T-helper 2 cell treated with Interferon-gamma antibody and Interleukin-4, amounts not matched to agents 100 ng/mL and 5 ng/mL, for 36 hours (primary cell): ENCODE measurements at regions not wholly inside any gene's neighbourhood (a gene's known extent, or its start where the extent isn't known, plus 50 kb on each side); places are given as distances from the start of the nearest gene placed in this dataset.

Experiments used
- intact Hi-C: fragments of 100-400 bp; cut with micrococcal nuclease; formaldehyde crosslinking; loops from one replicate; pipeline ENCODE4 v1.15.1; 2023

DNA sequence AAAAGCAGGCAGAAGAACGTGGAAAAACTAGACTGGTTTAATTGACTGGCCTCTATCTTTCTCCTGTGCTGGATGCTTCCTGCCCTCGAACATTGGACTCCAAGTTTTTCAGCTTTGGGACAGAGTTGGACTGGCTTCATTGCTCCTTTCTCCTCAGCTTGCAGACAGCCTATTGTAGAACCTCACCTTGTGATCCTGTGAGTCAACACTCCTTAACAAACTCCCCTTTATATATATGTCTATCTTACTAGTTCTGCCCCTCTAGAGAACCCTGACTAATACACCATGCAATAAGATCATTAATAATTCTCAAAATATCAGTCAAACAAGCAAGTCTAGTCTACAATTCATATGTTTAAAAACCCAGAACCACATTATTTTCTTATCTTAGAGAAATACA lies 662.4 kb downstream of the TBC1D4 start:
- intact Hi-C loops, result no loop called here

DNA sequence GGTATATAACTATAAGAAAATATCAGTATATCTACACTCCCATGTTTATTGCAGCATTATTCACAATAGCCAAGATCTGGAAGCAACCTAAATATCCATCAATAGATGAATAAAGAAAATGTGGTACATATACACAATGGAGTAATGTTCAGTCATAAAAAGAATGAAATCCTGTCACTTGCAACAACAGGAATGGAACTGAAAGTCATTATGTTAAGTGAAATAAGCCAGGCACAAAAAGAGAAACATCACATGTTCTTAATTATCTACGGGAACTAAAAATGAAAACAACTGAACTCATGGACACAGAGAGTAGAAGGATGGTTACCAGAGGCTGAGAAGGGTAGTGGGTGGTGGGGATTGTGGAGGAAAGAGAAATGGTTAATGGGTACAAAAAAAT lies 665.2 kb downstream of the TBC1D4 start:
- intact Hi-C loops, result no loop called here

DNA sequence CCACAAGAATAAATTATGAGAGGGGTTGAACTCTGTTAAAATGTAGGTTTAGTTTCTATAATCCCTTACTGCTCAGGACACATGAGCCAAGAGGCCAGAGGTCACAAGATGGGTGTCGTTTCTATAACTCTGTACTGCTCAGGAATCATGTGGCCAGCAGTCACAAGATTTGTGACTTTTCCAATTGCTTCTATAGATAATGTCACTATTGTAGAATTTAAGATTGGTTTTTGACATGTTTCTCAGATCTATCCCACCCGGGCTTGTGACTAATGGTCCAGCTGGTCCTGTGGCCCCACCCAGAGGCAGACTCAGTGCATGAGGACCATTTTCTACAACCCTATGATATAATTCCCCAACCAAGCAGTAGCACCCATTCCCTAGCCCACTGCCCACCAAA lies 662.0 kb upstream of the KLF12 start:
- intact Hi-C loops, result no loop called here

DNA sequence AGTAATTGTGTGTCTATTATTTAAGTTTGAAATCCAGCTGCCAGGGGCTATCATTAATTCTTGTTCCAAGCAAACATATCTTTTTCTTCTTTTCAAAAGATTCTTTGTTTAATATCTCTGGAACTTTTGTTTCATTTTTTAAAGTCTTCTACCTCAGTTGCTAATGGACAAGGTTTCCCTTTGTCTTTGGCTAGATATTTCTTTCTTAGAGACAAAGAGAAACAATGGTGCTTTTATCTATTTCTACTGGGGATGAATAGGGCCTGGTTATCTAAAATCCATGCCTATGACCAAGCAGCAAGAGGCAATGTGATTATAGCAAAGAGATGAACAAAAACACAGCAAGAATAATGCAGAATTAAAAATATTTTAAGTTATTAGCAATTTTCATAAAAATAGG lies 661.3 kb upstream of the KLF12 start:
- intact Hi-C loops, result no loop called here

DNA sequence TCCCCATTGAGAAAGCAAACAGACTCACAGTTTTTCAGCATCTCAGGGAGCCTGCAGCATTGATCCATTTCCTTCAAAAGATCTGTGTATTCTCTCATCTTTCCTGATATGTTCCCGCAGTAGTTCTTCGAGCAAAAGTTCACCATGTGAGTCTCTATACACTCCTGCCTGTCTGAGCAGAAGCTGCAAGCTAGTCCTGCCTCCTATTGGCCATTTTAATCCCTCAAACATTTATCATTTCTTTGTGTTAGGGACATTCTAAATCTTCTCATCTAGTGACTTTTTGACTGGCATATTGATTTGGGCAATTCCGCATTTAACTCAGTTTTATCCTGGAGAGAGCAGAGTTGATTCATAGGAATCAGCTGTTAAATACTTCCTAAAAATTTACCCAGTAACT lies 660.4 kb upstream of the KLF12 start:
- intact Hi-C loops, result no loop called here

DNA sequence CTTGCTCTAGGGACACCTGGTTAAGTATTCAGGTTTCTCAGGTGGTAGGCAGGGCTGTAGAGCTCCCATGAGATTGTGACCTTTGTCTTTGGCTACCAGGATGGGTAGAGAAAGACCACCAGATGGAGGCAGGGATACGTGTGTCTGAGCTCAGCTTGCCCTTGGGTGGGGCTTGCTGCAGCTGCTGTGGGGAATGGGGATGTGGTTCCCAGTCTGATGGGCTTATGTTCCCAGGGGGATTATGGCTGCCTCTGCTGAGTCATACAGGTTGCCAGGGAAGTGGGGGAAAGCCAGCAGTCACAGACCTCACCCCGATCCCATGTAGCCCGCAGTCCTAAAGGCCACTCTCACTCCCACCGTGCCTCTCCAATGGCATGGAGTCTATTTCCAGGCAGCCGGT lies 659.9 kb upstream of the KLF12 start:
- intact Hi-C loops, result no loop called here

DNA sequence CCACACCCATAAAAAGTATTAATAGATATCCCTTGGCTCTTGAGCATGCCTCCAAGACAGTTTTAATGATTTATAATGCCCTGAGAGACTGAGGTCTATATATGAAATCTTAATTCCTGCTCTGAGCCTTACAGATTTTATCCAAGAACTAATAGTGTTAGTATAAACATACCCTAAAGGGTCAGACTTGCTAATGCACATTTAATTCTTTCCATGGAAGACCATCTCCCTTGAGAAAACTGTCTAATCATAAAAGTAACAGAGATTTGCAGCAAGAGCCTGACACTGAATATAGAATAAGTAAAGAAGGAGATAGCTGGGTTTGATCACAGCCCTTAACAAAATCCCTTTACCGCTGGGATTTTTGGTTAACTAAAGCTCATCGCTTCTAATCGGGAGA lies 650.8 kb upstream of the KLF12 start:
- intact Hi-C loops, result no loop called here

DNA sequence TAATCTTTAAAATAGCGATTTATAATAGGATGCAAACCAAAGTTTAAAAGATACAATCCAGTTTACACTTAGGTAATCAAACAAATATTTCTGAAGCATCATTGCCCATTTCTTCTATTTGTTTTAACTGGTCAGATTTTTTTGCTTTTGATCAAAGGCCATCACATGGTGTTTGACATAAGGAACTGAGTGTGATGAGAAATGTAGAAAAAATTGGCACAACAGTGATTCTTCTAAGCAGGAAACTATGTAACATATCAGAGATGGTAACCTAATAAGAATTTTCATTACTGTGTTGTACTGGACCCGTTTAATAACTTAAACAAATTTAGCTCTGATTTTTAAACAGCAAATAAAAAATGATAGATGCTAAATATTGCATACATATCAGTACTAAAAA lies 644.7 kb upstream of the KLF12 start:
- intact Hi-C loops, result no loop called here

DNA sequence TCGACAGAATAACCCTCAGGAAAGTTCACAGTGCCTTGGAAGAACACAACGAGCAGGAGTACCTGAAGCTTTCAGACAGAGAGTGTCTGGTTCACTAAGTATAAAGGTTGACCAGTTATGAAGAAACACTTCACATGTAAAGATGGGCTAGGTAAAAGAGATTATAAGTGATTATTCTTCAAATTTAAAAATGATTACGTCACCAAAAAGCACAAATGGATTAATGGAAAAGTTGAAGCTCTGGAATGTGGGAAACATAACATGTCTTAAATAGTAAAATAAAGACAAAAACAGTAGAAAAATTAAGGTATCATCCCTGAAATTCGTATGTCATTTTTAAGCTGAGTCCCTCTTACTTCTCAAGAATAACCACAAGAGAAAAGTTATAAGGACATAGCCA lies 643.9 kb upstream of the KLF12 start:
- intact Hi-C loops, result no loop called here

DNA sequence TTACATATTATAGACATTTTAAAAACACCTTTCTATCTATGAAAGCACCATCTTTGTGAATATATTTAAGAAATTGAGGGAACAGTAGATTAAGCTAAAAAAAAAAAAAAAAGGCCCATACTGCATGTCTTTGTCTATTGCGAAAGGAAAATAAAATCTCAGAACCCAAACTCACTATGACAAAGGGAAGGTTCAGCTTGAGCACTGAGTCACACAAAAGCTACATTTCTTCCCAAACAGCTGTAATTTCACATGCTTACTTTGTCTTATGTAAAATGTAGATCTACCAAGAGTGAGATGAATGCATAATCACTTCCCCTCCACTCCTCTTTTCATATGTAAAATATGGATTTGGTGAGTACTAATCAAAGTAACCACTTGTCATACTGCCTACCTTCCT lies 640.1 kb upstream of the KLF12 start:
- intact Hi-C loops, result no loop called here

DNA sequence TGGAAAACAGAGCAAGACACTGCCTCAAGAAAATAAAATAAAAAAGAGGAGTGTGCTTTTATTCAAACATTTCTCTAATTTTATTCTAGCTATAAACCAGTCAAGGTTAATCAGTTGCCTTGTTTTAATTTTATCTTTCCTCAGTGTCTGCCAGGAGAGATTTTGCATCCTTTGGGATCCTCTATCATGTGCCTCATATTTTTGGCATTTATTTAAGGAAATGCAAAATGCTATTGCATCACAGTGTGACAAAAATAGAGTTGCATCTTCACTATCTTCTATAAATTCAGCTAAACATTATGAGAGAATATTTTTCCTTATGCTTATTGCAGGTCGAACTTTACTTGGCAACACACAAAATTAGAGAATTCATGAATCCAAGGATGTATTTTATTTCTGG lies 639.0 kb upstream of the KLF12 start:
- intact Hi-C loops, result no loop called here

DNA sequence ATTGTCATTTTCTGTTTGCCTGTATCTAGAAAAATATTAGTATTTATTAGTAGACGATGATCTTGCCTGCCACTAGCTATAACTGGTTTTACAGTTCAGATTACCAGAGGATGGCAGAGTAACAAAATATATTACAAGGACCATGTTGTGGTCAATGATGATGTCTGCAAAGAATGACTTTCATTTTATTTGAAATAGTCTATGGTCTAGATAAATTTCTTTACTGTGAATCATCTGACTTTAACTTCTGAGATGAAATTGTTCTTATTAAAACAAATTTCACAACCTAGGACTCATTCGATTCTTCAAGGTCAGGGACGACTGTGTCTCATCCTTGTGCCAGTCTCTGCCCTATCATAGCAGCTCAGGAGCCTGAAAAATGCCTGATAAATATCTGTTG lies 637.8 kb upstream of the KLF12 start:
- intact Hi-C loops, result no loop called here

DNA sequence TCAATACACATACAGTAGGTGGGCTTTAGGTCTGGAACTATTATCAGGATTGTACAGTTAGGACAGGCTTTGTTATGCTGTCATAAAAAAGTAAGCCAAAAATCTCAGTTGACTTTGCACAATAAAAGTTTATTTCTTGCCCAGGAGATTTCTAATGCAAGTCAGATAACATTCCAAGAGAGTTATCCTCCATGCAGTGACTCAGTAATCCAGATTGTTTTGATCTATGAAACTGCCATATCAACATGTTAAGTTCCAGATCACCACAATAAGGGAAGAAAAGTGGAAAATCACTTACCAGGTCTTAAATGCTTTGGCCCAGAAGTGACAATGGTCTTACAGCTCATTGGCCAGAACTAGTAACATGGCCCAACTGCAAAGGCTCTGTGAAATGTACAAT lies 636.2 kb upstream of the KLF12 start:
- intact Hi-C loops, result no loop called here

DNA sequence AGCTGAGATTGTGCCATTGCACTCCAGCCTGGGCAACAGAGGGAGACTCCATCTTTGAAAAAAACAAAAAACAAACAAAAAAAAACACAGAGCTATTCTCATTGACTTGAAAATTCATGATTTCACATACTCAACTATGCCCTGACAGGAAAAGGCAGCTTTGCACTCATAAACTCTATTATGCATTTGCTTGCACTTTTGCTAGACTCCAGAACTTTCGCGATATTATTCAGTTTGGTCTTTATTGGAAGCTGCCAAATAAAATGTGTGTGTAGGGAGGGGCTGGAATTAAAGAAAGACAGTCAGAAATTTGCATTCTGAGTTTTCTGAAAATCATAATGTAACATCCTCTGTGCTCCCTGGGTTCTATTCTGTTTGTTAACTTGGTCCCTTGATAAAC lies 635.1 kb upstream of the KLF12 start:
- intact Hi-C loops, result no loop called here

DNA sequence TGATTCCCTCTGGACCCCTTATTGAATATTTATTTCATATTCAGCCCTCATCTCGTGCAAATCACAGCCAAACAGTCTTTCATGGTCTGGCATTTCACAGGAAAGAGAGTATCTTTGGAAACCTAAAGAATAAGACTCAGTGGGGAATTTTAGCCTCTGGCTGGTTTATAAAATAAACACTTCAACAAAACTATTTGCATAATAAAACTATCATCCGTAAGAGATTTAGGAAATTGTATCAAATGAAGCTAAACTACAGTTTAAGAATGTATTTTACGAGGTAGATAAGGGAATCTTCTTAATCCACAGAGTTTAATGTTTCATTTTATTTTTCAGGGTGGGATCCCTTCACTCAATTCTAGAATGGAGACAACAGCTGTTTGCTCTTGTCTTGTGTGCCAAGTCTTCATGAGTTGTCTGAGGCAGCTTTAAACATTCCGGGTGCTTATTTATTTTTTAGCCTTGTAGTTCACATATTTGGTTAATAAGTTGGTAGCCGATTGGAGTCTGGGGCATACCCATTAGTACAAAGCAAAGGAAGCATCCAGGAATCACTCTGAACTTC lies 634.4 kb upstream of the KLF12 start:
- intact Hi-C loops, result no loop called here

DNA sequence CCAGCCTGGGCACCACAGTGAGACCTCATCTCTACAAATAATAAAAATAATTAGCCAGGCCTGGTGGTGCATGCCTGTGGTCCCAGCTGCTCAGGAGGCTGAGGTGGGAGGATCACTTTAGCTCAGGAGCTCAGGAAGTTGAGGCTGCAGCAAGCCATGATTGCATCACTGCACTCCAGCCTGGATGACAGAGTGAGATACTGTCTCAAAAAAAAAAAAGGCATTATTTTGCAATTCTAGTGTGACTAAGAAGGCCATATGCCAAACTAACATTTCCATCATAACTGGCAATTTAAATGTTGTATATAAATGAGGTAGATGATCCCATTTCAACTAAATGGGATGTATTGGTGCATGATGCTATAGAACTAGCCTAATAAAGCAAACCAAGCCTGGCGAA lies 632.8 kb upstream of the KLF12 start:
- intact Hi-C loops, result no loop called here

DNA sequence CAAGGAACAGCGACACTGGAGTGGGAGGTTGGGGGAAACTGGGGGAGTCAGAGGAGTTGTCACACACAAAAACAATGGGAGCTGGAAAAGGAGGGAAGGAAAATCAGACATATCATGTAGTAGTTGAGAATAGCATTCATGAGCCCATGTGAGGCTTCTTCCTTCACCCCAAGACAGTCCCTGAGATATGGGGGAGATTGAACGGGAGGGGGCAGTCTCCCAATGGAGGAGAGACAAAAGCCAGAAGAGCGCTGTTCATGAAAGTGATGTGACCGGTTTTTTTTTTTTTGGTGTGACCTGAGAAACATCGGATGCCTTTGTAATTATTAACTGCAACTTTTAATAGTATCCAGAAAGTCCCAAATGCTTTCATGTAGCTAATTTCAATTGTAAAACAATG lies 631.8 kb upstream of the KLF12 start:
- intact Hi-C loops, result no loop called here

DNA sequence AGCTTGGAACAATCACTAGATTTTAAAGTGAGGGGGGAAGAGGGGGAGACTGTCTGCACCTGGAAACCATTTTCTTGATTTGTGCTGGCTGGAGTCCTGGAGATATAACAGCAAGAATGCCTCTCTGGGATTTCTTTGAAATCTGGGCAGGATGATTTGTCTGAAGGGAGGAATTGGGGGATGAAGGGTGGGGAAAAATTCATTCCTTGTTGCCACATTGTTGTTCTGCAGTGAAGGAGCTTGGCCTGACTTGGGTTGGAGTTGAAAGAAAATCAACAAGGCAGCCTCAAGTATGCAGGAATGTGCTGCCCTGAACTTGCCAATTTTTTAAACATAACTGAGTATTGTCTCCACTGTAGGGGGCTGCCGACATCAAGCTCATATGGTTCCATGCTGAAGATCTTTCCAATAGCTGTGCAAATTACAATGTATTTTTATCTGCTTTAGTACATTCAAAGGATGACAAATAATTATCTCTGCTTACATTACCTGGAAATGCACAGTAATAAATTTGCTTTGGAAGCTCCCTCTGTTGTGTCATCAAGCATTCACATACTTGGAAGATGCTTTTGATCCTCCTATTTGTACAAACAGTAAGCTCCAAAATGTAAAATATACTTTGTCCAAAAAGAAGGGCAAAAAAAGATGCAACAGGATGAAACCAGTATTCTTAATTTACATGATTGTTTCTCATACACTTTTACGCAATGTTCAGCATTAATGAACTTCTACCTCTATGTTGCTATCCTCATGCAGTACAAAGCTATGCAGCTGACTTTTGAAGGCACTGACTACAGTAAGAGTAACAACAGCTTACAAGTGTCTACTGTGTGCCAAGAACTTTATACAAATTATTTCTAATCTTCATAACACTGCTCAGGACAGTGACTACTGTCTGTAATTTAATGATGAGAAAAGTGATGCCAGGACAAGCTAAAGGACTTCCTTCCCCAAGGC lies 627.9 kb upstream of the KLF12 start:
- intact Hi-C loops, result no loop called here

DNA sequence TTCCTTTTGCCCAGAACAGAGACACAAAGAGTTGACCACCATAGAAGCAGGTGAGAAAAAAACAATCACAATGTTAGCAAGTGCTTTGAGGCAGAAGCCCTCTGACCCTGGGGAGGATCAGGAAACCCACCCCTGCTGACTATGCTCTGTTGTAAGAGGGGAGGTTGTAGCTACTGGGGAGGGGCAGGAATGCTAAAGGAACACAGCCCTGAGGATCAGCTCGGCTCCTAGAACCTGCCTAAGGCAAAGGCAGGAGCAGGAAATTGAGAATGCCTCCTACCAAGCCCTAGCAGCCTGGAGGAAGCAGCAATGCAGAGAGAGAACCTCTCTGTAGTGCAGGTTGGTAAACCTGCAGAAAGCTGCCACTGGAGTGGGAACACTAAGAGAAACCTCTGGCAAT lies 624.0 kb upstream of the KLF12 start:
- intact Hi-C loops, result no loop called here

DNA sequence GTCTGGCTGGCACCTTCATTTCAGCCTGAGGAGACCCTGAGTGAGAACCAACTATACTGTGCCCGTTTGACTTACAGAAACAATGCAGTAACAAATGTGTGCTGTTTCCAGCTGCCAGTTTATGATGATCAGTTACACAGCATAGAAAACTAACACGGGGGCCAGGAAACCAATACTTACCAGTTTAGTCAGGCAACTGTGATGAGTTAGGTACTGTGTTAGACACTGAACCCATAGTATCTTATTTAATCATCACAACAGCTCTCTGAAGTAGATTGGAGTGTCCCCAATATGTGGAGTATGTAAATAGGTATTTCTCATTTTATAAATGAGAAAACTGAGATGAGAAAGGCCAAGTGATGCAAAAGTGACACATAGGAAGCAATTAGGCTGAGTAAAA lies 620.9 kb upstream of the KLF12 start:
- intact Hi-C loops, result no loop called here

DNA sequence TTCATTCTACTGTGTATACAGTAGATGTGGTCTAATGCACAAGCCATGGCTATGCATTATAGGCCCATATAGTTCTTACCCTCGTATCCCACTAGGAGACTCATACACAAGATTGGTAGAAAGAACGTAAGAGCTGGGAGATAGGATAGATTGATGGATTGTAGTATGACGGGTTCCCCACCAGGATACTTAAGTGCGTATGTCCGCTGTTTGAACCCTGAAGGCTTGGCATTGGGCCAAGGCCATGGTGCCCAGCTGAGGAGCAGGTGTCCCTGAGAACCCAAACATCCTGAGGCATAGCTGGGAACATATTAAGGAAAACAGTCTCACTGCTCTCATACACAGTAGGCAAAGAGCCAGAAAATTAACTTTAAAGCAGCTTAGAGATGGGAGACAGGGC lies 617.5 kb upstream of the KLF12 start:
- intact Hi-C loops, result no loop called here

DNA sequence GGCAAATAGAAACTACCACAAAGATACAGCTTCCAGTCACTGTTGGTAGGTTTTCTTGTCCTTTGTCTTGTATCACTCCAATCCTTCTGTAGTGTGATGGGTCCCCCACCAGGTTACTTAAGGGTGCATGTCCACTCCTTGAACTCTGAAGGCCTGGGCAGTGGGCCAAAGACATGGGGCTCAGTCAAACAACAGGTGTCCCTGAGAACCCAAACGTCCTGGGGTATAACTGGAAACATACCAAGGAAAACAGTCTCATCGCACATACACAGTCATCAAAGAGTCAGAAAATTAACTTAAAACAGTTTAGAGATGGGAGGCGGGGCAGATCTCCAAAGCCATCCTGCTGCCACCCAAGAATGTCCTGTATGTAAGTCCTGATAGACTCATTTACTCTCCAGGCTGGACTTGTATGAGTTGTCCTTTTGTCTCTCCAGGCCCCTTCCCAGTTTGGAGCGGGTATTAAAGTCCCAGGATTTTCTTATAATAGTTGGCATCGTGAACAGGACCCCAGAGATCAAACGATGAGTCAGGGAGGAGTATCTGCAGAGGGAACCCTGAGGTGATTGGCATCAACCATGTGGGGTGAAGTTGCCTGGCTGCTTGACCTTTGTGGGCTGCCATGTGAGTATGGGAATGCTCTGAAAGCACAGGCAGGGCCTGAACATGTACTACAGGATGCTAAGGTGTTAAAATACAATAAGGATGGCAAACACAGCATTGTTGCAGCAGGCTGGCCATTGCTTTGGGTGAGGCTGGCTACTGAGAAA lies 613.2 kb upstream of the KLF12 start:
- intact Hi-C loops, result no loop called here
